Left kidney (tissue), 1 donor: ENCODE measurements at regions not wholly inside any gene's neighbourhood (a gene's known extent, or its start where the extent isn't known, plus 50 kb on each side); places are given as distances from the start of the nearest gene placed in this dataset.

Experiments used
- DNase-seq: peaks from one replicate; pipeline ENCODE4 v3.0.0-alpha.2; 2013

GRCh38 chr22:49238181-49239141 is 589.2 kb downstream of the BRD1 start:
- DNase-seq: no peak

DNA sequence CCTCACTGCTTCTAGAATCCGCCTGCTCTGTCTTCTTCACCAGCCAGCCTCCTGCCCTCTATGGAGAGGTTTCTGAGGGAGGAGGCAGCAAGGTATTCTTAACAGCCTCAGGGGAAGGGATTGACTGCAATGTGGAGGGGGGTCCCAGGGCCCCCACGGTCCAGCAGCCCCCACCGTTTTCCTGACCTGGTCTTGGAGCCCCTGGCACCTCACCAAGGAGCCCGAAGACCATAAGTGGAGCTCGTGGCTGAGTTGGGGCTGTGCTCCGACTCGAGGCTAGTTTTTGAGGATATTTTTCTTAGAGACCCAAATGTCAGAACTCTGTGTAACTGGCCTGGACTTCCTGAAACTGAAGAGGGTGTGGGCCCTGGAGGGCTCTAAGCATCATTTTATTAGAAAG is 590.0 kb downstream of the BRD1 start:
- no peak for DNase-seq

DNA sequence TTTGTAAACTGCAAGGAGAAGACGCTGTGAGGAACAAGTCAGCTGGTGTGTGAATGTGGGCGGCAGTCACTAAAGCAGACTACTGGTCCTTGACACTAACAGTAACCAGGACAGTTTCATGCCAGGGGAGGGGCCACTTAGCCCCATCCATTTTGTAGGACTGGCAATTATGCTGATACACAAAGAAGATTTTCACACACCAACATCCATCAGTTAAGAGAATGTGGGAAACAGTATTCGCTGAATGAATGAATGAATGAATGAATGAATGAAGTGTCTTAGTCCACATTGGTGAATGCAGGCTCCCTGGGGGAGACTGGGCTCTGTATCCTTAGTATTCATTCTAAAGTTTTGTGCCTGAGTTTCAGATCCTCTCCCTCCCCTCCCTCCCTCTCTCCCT is 590.4 kb downstream of the BRD1 start:
- DNase-seq: no peak

GRCh38 chr22:49236541-49237075 is 591.1 kb downstream of the BRD1 start:
- DNase-seq: no peak

DNA sequence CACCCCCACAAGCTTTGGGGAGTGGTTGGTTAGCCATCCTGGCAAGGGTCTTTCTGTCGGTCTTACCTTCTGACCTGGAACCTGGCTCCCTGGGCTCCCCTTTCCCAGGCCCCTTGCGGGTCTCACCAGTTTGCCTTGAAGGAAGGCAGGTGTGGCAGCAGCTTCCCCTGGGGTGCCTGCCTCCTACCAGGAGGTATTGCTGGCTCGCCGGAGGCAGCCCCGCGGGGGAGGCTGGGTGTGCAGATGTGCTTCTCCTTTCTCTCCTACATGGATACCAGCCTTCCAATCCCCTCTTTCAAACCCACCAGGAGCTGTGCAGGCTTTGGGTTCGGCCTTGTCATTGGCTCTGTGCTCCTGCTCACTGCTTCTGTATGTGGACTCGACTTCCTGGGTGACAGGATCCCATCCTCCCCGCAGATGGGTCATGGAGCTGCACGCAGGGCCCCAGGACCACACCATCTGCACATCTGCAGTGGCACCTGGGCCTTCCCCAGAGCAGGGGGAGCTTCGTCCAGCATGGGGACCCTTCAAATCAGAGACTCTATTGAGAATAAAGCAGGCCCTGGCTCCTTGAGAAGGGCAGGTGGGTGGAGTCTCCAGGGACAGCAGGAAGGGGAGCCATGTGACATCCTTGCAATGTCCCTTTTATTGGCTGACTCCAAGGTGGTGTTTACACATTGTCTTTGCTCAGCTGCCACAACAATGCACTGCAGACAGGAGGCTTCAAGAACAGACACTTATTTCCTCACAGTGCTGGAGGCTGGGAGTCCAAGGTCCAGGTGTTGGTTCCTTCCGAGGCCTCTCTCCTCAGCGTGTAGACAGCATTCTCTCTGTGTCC is 592.0 kb downstream of the BRD1 start:
- no peak for DNase-seq

DNA sequence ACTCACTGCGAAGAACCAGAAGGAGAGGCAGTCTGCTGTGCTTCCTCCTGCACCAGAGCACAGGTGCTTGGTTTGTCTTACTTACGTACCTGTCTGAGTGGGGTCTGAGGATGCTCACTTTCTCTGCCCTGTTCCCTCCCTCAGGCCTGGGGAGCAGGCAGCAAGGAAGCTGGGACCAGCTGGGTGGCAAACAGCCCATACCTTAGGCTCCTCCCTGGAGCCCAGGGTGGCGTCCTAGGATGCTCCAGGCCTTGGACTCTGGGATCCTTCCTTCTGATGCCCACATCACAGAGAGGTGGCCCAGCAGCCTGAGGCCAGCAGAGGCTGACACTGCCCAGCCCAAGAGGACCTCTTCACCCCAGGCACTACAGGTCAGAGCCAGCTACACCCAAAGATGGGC is 593.2 kb downstream of the BRD1 start:
- no peak for DNase-seq

DNA sequence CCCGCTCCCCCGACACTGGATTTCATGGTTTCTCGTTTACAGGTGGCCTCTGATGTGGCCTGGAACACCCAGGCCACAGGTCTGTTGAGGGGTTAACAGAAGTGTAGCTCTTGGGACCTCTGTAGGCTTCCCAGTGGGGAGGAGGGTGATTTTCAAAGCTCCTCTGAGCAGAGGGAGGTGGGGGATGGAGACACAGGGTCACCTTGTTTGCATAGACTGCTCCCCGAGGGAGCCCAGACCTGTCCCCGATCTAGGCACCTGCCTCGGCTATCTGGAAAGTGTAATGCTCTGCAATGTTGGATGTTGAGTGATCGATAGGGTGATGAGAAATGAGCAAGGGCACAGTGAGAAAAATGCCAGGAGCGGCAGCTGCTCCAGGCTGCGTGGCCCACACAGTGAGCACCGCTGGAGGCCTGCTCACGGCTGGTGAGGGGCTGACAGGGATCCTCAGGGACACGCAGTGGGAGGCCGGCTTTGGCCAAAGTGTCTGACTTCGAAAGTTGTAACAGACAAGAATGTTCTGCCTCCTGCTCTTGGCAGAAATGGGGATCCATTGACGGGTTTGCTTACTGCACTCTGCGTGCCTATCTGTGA is 594.1 kb downstream of the BRD1 start:
- no peak for DNase-seq

DNA sequence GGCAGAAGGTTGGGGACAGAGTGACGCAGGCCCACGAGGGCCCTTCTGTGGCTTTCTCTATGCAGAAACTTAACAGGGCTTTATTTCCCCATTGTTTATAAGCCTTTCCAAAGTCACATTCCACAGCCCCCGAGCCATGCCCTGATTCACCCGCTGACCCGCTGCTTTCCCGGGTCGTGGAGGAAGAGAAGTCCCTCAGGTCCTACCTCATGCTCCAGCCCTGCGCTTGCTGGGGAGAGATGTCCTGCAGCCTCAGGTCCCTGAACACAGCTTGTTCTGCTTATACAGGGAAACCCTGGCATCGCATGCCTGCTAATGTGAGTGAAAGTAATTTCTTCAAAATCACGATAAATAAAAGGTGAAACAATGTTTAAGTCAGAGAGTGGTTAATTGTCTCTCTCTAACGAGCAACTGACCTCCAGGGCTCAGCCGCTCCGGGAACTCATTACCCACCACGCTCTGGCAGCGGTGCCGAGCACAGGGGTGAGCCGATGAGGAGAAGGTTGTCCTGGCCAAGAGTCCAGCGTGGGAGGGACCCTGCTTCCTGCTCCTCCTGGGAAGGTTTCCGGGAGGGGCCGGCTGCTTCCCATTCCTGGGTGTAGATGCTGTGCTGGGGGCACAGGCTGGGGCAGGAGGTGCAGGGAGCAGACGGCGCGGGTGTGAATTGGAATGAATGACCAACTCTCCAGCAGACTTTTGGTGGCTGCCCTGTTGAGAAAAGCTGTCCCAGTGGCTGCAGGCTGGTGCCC is 595.2 kb downstream of the BRD1 start:
- DNase-seq: no peak

GRCh38 chr22:49230194-49230577 is 597.5 kb downstream of the BRD1 start:
- peak; percentile 48 for DNase-seq

GRCh38 chr22:49229483-49230193 is 598.0 kb downstream of the BRD1 start:
- DNase-seq: no peak

DNA sequence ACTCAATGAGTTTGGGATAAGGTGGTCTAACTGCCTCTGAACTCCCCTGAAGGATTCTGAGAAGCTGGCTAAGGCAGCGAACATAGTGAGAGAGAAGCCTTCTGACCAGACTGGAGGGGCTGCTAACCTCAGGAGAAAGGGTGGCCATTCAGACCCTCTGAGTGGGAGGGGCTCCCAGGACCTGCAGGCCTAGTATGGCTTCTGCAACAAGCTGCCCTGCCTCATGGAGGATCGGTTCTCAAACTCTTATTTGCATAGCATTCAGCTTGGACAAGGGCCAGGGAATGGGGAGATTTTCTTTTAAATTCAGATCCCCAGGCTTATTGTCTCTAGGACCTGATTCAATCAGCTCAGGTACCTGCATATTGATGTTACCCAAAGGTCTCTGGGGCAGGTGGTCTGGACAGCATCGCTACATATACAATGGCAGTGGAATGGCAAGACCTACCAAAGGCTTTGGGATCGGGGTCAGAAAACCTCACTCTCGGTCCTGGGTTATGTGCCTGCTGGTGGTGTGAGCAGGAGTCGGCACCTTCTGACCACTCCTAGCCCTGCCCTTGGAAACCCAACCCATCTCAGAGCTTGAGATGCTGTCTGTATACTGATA is 599.1 kb downstream of the BRD1 start:
- DNase-seq: no peak

DNA sequence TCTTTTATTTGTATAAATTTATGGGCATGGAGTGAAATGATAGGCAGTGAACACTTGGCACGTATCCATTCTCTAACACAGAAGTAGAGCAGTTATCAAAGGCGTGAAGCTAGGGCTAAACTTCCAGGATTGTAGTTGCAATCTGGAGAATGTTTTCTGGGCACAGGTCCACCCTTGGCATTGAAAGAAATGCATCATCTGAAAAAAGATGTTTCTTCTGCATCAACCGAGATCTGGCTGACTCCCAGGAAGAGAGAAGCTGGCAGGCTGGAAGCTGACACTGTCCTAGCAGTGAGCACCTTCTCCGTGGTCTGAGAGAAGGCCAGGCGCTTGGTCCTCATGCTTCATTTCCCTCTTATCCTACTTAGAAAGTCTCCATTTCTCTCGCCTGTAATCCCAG is 600.0 kb downstream of the BRD1 start:
- no peak for DNase-seq

DNA sequence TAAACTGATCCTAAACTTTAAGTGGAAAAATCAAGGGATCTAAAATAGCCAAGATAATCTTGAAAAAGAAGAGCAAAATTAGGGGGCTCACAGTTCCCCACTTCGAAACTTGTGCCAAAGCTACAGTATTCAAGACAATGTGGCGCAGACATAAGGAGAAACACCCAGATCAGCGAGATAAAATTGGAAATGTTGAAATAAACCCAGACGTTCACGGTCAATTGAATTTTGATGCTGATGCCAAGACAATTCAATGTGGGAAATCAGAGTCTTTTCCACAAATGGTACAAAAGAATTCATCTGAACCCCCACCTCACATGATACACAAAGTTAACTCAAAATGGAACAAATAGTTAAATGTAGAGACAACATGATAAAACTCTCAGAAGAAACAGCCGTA is 601.6 kb downstream of the BRD1 start:
- no peak for DNase-seq

DNA sequence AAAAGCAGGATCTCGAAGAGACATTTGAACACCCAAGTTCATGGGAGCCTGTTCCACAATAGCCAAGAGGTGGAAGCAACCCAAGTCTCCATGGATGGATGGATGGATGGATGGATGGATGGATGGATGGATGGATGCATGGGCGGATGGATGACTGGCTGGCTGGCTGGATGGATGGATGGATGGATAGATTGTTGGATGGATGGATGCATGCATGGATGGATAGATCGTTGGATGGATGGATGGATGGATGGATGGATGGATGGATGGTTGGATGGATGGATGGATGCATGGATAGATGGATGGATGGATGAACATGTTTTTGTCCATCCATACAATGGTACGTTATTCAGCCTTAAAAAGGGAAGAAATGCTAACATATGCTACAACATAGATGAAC is 603.4 kb downstream of the BRD1 start:
- DNase-seq: no peak

GRCh38 chr22:49218142-49218541 is 609.5 kb downstream of the BRD1 start:
- no peak for DNase-seq

- DNase-seq: no peak
Observed at GRCh38 chr22:49216579-49216978, 611.1 kb downstream of the BRD1 start.

- DNase-seq: no peak
Observed at GRCh38 chr22:49215840-49216239, 611.8 kb downstream of the BRD1 start.

- DNase-seq: no peak
Observed at GRCh38 chr22:49214976-49215375, 612.7 kb downstream of the BRD1 start.

DNA sequence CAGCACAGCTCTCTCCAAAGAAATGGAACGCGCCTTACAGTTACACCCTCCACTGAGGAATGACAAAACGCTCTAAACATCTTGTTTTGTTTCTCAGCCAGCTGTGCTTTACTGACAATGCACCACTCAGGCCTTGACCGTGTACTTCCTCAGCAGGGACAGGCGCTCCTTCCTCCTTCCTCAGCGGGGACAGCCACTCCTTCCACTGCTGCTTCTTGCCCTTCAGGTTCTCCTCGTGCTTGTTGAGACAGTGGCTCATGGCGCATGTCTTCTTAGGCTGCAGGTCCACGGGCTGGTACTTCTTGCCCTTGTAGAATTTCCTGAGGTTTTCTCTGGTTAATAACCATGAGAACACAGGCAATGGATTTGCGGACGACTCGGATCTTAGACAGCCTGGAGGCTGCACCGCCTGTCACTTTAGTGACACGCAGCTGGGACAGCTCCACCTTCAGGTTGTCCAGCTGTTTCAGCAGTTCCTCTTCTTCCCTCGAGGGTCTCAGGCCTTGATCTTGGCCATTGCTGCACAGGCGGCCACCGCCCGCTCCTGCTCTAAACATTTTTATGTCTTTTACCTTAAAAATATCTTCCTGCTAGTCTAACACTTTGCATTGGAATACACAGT is 613.8 kb downstream of the BRD1 start:
- DNase-seq: no peak

- DNase-seq: no peak
Observed at GRCh38 chr22:49212466-49212865, 615.2 kb downstream of the BRD1 start.
